Neural cell (in vitro differentiated cells): ENCODE measurements at regions not wholly inside any gene's neighbourhood (a gene's known extent, or its start where the extent isn't known, plus 50 kb on each side); places are given as distances from the start of the nearest gene placed in this dataset.

Source experiments
- CTCF ChIP-seq: fragments of 450-650 bp; IDR thresholded peaks from 2 replicates; pipeline ENCODE4 v1.5.1; 2014; ENCODE audit warnings: antibody characterized with exemption, mild to moderate bottlenecking, moderate library complexity; ENCODE audit not compliant: poor library complexity, severe bottlenecking
- EP300 ChIP-seq: fragments of 450-650 bp; conservative IDR thresholded peaks from 2 replicates; pipeline ENCODE4 v1.6.1; 2014; ENCODE audit warnings: antibody characterized with exemption, mild to moderate bottlenecking, moderate library complexity; ENCODE audit not compliant: poor library complexity, severe bottlenecking
- EZH2 ChIP-seq: fragments of 200-600, 300-800 bp; shearing (Covaris generic), sonication (generic); IDR thresholded peaks from 2 replicates; pipeline ENCODE4 v1.6.1; 2014; ENCODE audit warnings: antibody characterized with exemption, low read length, borderline replicate concordance, mild to moderate bottlenecking; ENCODE audit not compliant: insufficient read depth, poor library complexity, severe bottlenecking
- RAD21 ChIP-seq: fragments of 450-650 bp; conservative IDR thresholded peaks from 2 replicates; pipeline ENCODE4 v1.6.1; 2014; ENCODE audit warnings: antibody characterized with exemption, mild to moderate bottlenecking, moderate library complexity
- REST ChIP-seq: IDR thresholded peaks from 2 replicates; pipeline ENCODE4 v1.6.1; 2012; ENCODE audit warnings: borderline replicate concordance
- SMC3 ChIP-seq: fragments of 450-650 bp; conservative IDR thresholded peaks from 2 replicates; pipeline ENCODE4 v1.6.1; 2014; ENCODE audit warnings: antibody characterized with exemption, mild to moderate bottlenecking, moderate library complexity; ENCODE audit not compliant: poor library complexity

GRCh38 chr4:108519208-108519833 is 101.1 kb upstream of the RPL34 start:
- TF ChIP-seq CTCF, result no peak
- TF ChIP-seq EP300, result no peak
- no peak for TF ChIP-seq REST
- TF ChIP-seq SMC3, result no peak
- TF ChIP-seq EZH2, result no peak
- no peak for TF ChIP-seq RAD21
